Stimulated activated naive CD8-positive, alpha-beta T cell treated with anti-CD3 and anti-CD28 coated beads, Interleukin-15, Interleukin-2, amounts not matched to agents 100 U/mL and 50 U/mL, for 24 hours (primary cell): ENCODE measurements at regions not wholly inside any gene's neighbourhood (a gene's known extent, or its start where the extent isn't known, plus 50 kb on each side); places are given as distances from the start of the nearest gene placed in this dataset.

Source experiments
- ATAC-seq: fragments of 150-1000 bp; cut with Tn5 transposase; one replicate; pipeline ENCODE4 v1.10.0; 2021
- DNase-seq: peaks from one replicate; pipeline ENCODE4 v3.0.0; 2021

- ATAC-seq (no peak), DNase-seq (no peak)
These were observed 119.7 kb upstream of the PCDH7 start for GRCh38 chr4:30600246-30601017.

- DNase-seq (no peak), ATAC-seq (no peak)
These were observed 118.9 kb upstream of the PCDH7 start for GRCh38 chr4:30601070-30601865.

- ATAC-seq = no peak
- DNase-seq = no peak
These were observed 114.5 kb upstream of the PCDH7 start for GRCh38 chr4:30605616-30606190.

GRCh38 chr4:30610361-30610760 lies 109.8 kb upstream of the PCDH7 start:
- no peak for DNase-seq
- ATAC-seq = no peak

GRCh38 chr4:30614771-30615170 lies 105.4 kb upstream of the PCDH7 start:
- ATAC-seq = no peak
- no peak for DNase-seq

- DNase-seq (no peak), ATAC-seq (no peak)
These were observed 103.1 kb upstream of the PCDH7 start for GRCh38 chr4:30616942-30617646.

- ATAC-seq = no peak
These were observed 102.3 kb upstream of the PCDH7 start for GRCh38 chr4:30617836-30618235.

GRCh38 chr4:30619679-30620078 lies 100.5 kb upstream of the PCDH7 start:
- DNase-seq (no peak), ATAC-seq (no peak)

More at GRCh38 chr4:30617836-30618235, 102.3 kb upstream of the PCDH7 start:
- DNase-seq = no peak

GRCh38 chr4:30620711-30621110 lies 99.5 kb upstream of the PCDH7 start:
- DNase-seq (no peak), ATAC-seq (no peak)

- no peak for DNase-seq
- no peak for ATAC-seq
These were observed 89.7 kb upstream of the PCDH7 start for GRCh38 chr4:30630431-30630830.

GRCh38 chr4:30632751-30633150 lies 87.4 kb upstream of the PCDH7 start:
- ATAC-seq = no peak

GRCh38 chr4:30641345-30641744 lies 78.8 kb upstream of the PCDH7 start:
- ATAC-seq = no peak

More at GRCh38 chr4:30632751-30633150, 87.4 kb upstream of the PCDH7 start:
- no peak for DNase-seq

GRCh38 chr4:30642567-30642966 lies 77.6 kb upstream of the PCDH7 start:
- DNase-seq = no peak
- no peak for ATAC-seq

More at GRCh38 chr4:30641345-30641744, 78.8 kb upstream of the PCDH7 start:
- DNase-seq = no peak

- ATAC-seq (no peak), DNase-seq (no peak)
These were observed 66.9 kb upstream of the PCDH7 start for GRCh38 chr4:30653291-30653690.

GRCh38 chr4:30656828-30657227 lies 63.3 kb upstream of the PCDH7 start:
- DNase-seq = no peak
- no peak for ATAC-seq

- no peak for ATAC-seq
- no peak for DNase-seq
These were observed 52.2 kb upstream of the PCDH7 start for GRCh38 chr4:30667919-30668318.

GRCh38 chr4:30670206-30670605 lies 50.0 kb upstream of the PCDH7 start:
- no peak for DNase-seq
- no peak for ATAC-seq
